HEK293T (cell line): ENCODE measurements at regions not wholly inside any gene's neighbourhood (a gene's known extent, or its start where the extent isn't known, plus 50 kb on each side); places are given as distances from the start of the nearest gene placed in this dataset.

ENCODE experiments used
- ELF4 ChIP-seq: fragments of 450-650 bp; IDR thresholded peaks from 2 replicates; pipeline ENCODE4 v1.6.1; 2017; ENCODE audit warnings: antibody characterized with exemption
- HDGF ChIP-seq: fragments of 450-650 bp; IDR thresholded peaks from 2 replicates; pipeline ENCODE4 v1.6.1; 2017; ENCODE audit warnings: antibody characterized with exemption, borderline replicate concordance
- LEF1 ChIP-seq: fragments of 450-650 bp; IDR thresholded peaks from 2 replicates; pipeline ENCODE4 v1.6.1; 2017; ENCODE audit warnings: mild to moderate bottlenecking, borderline replicate concordance
- SP1 ChIP-seq: fragments of 450-650 bp; IDR thresholded peaks from 2 replicates; pipeline ENCODE4 v1.6.1; 2017

DNA sequence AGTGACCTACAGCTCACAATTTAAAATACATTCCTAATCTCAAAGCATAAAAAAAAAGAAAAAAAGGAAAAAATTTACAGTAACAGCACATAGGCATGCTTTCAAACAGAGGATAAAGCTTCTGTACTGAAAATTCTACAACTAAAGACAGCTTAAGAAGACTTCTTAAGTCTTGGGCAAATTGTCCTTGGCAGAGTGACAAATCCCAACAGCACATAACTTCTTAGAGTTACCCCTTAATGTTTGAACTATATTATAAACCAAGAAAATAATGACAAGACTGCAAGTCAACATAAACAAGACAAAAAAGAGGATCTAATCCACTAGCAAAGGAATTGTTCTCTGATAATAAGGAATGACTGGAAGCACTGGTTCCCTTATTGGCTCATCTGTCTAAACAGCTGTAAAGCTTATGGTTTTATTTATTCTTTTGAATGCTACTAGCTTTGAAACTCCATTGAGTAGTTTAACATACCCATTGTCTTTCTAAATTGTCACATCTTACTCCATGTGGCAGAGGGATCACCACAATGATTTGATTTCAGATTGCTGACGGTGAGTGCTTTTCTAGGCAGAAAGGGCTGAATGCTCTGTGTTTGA lies 1576.8 kb upstream of the GOT2 start:
- TF ChIP-seq LEF1 (no peak), ELF4 (no peak), SP1 (no peak), HDGF (no peak)
